GM12878 (cell line): ENCODE measurements at regions not wholly inside any gene's neighbourhood (a gene's known extent, or its start where the extent isn't known, plus 50 kb on each side); places are given as distances from the start of the nearest gene placed in this dataset.

Experiments used
- CEBPZ ChIP-seq: fragments of 150-350 bp; IDR thresholded peaks from 2 replicates; pipeline ENCODE4 v1.6.1; 2016; ENCODE audit warnings: low read depth, low read length
- GATAD2B ChIP-seq: fragments of 450-650 bp; conservative IDR thresholded peaks from 2 replicates; pipeline ENCODE4 v1.6.1; 2017; ENCODE audit warnings: low read depth, mild to moderate bottlenecking, moderate library complexity
- HSF1 ChIP-seq: fragments of 150-350 bp; IDR thresholded peaks from 2 replicates; pipeline ENCODE4 v1.6.1; 2014; ENCODE audit warnings: mild to moderate bottlenecking, low read depth, low read length
- NR2C2 ChIP-seq: IDR thresholded peaks from 2 replicates; pipeline ENCODE4 v1.6.1; 2011; ENCODE audit warnings: borderline replicate concordance, low read depth; ENCODE audit not compliant: control insufficient read depth, insufficient read length
- PAX8 ChIP-seq: fragments of 450-650 bp; IDR thresholded peaks from 2 replicates; pipeline ENCODE4 v1.6.1; 2017; ENCODE audit warnings: mild to moderate bottlenecking, moderate library complexity
- POLR2AphosphoS5 ChIP-seq: IDR thresholded peaks from 2 replicates; pipeline ENCODE4 v1.6.1; 2011; ENCODE audit warnings: mild to moderate bottlenecking, low read length, inconsistent platforms
- SUZ12 ChIP-seq: fragments of 200-600 bp; sonication (generic); IDR thresholded peaks from one replicate; pipeline ENCODE4 v1.6.1; 2018; ENCODE audit warnings: antibody characterized with exemption, mild to moderate bottlenecking; ENCODE audit not compliant: unreplicated experiment
- USF1 ChIP-seq: IDR thresholded peaks from 2 replicates; pipeline ENCODE4 v1.6.1; 2011; ENCODE audit warnings: borderline replicate concordance, low read depth, mild to moderate bottlenecking, moderate library complexity, mixed read lengths, low read length; ENCODE audit not compliant: insufficient read depth; ENCODE audit errors: extremely low read length
- ZNF384 ChIP-seq: IDR thresholded peaks from 2 replicates; pipeline ENCODE4 v1.6.1; 2012; ENCODE audit warnings: low read depth, mild to moderate bottlenecking, low read length, improper control_type of control experiment, borderline replicate concordance
- ZNF622 ChIP-seq: fragments of 450-650 bp; IDR thresholded peaks from 2 replicates; pipeline ENCODE4 v1.6.1; 2017; ENCODE audit warnings: mild to moderate bottlenecking, inconsistent platforms
- TF ChIP-seq, protein P1 (sequence below): fragments of 450-650 bp; IDR thresholded peaks from 2 replicates; pipeline ENCODE4 v1.6.1; 2017; ENCODE audit warnings: mild to moderate bottlenecking, moderate library complexity
- TF ChIP-seq, protein P2 (sequence below): fragments of 450-650 bp; IDR thresholded peaks from 2 replicates; pipeline ENCODE4 v1.6.1; 2017; ENCODE audit warnings: mild to moderate bottlenecking, low read depth, inconsistent platforms; ENCODE audit not compliant: poor library complexity, severe bottlenecking

- TF ChIP-seq, protein P1, sequence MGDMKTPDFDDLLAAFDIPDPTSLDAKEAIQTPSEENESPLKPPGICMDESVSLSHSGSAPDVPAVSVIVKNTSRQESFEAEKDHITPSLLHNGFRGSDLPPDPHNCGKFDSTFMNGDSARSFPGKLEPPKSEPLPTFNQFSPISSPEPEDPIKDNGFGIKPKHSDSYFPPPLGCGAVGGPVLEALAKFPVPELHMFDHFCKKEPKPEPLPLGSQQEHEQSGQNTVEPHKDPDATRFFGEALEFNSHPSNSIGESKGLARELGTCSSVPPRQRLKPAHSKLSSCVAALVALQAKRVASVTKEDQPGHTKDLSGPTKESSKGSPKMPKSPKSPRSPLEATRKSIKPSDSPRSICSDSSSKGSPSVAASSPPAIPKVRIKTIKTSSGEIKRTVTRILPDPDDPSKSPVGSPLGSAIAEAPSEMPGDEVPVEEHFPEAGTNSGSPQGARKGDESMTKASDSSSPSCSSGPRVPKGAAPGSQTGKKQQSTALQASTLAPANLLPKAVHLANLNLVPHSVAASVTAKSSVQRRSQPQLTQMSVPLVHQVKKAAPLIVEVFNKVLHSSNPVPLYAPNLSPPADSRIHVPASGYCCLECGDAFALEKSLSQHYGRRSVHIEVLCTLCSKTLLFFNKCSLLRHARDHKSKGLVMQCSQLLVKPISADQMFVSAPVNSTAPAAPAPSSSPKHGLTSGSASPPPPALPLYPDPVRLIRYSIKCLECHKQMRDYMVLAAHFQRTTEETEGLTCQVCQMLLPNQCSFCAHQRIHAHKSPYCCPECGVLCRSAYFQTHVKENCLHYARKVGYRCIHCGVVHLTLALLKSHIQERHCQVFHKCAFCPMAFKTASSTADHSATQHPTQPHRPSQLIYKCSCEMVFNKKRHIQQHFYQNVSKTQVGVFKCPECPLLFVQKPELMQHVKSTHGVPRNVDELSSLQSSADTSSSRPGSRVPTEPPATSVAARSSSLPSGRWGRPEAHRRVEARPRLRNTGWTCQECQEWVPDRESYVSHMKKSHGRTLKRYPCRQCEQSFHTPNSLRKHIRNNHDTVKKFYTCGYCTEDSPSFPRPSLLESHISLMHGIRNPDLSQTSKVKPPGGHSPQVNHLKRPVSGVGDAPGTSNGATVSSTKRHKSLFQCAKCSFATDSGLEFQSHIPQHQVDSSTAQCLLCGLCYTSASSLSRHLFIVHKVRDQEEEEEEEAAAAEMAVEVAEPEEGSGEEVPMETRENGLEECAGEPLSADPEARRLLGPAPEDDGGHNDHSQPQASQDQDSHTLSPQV = no peak
- TF ChIP-seq, protein P2, sequence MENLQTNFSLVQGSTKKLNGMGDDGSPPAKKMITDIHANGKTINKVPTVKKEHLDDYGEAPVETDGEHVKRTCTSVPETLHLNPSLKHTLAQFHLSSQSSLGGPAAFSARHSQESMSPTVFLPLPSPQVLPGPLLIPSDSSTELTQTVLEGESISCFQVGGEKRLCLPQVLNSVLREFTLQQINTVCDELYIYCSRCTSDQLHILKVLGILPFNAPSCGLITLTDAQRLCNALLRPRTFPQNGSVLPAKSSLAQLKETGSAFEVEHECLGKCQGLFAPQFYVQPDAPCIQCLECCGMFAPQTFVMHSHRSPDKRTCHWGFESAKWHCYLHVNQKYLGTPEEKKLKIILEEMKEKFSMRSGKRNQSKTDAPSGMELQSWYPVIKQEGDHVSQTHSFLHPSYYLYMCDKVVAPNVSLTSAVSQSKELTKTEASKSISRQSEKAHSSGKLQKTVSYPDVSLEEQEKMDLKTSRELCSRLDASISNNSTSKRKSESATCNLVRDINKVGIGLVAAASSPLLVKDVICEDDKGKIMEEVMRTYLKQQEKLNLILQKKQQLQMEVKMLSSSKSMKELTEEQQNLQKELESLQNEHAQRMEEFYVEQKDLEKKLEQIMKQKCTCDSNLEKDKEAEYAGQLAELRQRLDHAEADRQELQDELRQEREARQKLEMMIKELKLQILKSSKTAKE = no peak
- TF ChIP-seq GATAD2B (no peak), ZNF622 (no peak), USF1 (no peak), NR2C2 (no peak), CEBPZ (no peak), POLR2AphosphoS5 (no peak), SUZ12 (no peak), ZNF384 (no peak), PAX8 (no peak), HSF1 (no peak)
Measured at GRCh38 chr9:25322142-25322541, 356.1 kb downstream of the TUSC1 start (continued).
